Muscle layer of duodenum (tissue), 2 donors: ENCODE measurements at regions not wholly inside any gene's neighbourhood (a gene's known extent, or its start where the extent isn't known, plus 50 kb on each side); places are given as distances from the start of the nearest gene placed in this dataset.
"Not testable (repeated sequence)": the region's sequence is repeated elsewhere in the genome, so short reads cannot be mapped to it uniquely, and the experiment has no call there.

Experiments used
- H3K27ac ChIP-seq: one replicate; pipeline ENCODE4 v1.7.0; 2013; ENCODE audit warnings: mild to moderate bottlenecking, low read length
- H3K27me3 ChIP-seq: one replicate; pipeline ENCODE4 v1.7.0; 2013; ENCODE audit warnings: low read depth, mild to moderate bottlenecking, control low read depth, low read length
- H3K36me3 ChIP-seq, 2 donors: one replicate each; pipeline ENCODE4 v1.7.0; 2013; ENCODE audit warnings: low read length in 2 of 2, control low read depth in 1 of 2, mild to moderate bottlenecking in 1 of 2; ENCODE audit not compliant: insufficient read depth in 2 of 2, control insufficient read depth in 1 of 2
- H3K4me1 ChIP-seq, 2 donors: one replicate each; pipeline ENCODE4 v1.7.0; 2013; ENCODE audit warnings: low read length in 2 of 2, mild to moderate bottlenecking in 2 of 2, control low read depth in 1 of 2, moderate library complexity in 1 of 2; ENCODE audit not compliant: insufficient read depth in 2 of 2, control insufficient read depth in 1 of 2
- H3K4me3 ChIP-seq, 2 donors: one replicate each; pipeline ENCODE4 v1.7.0; 2013; ENCODE audit warnings: low read length in 2 of 2, low read depth in 1 of 2, mild to moderate bottlenecking in 1 of 2
- H3K9me3 ChIP-seq, 2 donors: one replicate each; pipeline ENCODE4 v1.7.0; 2013; ENCODE audit warnings: low read length in 2 of 2, control low read depth in 1 of 2, mild to moderate bottlenecking in 1 of 2; ENCODE audit not compliant: control insufficient read depth in 1 of 2
- donor health status: healthy.

- Histone ChIP-seq H3K4me3 (no peak overlapping the region), H3K9me3 (no peaks in the 10 kb centered on the region), H3K27ac (no peak overlapping the region), H3K27me3 (no peaks in the 10 kb centered on the region), H3K36me3 (no peaks in the 10 kb centered on the region), H3K4me1 (peaks cover 0 to 10% of the 10 kb centered on the region in 2 donors)
These were observed 176.1 kb downstream of the TM9SF2 start for GRCh38 chr13:99677116-99677951.

GRCh38 chr13:99671746-99672145 is 170.5 kb downstream of the TM9SF2 start:
- H3K4me3 ChIP-seq, result no peak overlapping the region
- no peaks in the 10 kb centered on the region for H3K9me3 ChIP-seq
- no peaks in the 10 kb centered on the region for H3K27me3 ChIP-seq
- H3K27ac ChIP-seq, result no peak overlapping the region
- peaks cover 0 to under 1% of the 10 kb centered on the region in 2 donors for H3K4me1 ChIP-seq
- H3K36me3 ChIP-seq, result no peaks in the 10 kb centered on the region

GRCh38 chr13:99669096-99669495 is 167.8 kb downstream of the TM9SF2 start:
- H3K27ac ChIP-seq, H3K27me3 ChIP-seq, H3K36me3 ChIP-seq, H3K4me3 ChIP-seq, H3K4me1 ChIP-seq, H3K9me3 ChIP-seq: not testable (repeated sequence)

- Histone ChIP-seq H3K4me1 (no peaks in the 10 kb centered on the region), H3K36me3 (no peaks in the 10 kb centered on the region), H3K4me3 (no peak overlapping the region), H3K9me3 (no peaks in the 10 kb centered on the region), H3K27me3 (no peaks in the 10 kb centered on the region), H3K27ac (no peak overlapping the region)
These were observed 165.0 kb downstream of the TM9SF2 start for GRCh38 chr13:99666146-99666805.

- Histone ChIP-seq H3K4me3 (no peak overlapping the region), H3K9me3 (no peaks in the 10 kb centered on the region), H3K4me1 (no peaks in the 10 kb centered on the region), H3K27ac (no peak overlapping the region), H3K27me3 (no peaks in the 10 kb centered on the region), H3K36me3 (no peaks in the 10 kb centered on the region)
These were observed 164.4 kb downstream of the TM9SF2 start for GRCh38 chr13:99665711-99666110.

- H3K36me3 ChIP-seq, result no peaks in the 10 kb centered on the region
- no peaks in the 10 kb centered on the region for H3K27me3 ChIP-seq
- H3K4me3 ChIP-seq, result no peak overlapping the region
- H3K9me3 ChIP-seq, result no peaks in the 10 kb centered on the region
- peaks cover 4 to 5% of the 10 kb centered on the region in 2 donors for H3K4me1 ChIP-seq
- H3K27ac ChIP-seq, result no peak overlapping the region
These were observed 162.6 kb downstream of the TM9SF2 start for GRCh38 chr13:99663908-99664307.

- Histone ChIP-seq H3K9me3 (no peaks in the 10 kb centered on the region), H3K27me3 (no peaks in the 10 kb centered on the region), H3K36me3 (no peaks in the 10 kb centered on the region), H3K27ac (no peak overlapping the region), H3K4me3 (no peak overlapping the region), H3K4me1 (peaks cover 4 to 7% of the 10 kb centered on the region in 2 donors)
These were observed 162.0 kb downstream of the TM9SF2 start for GRCh38 chr13:99663185-99663825.

GRCh38 chr13:99662678-99663077 is 161.4 kb downstream of the TM9SF2 start:
- Histone ChIP-seq H3K4me3 (no peak overlapping the region), H3K27me3 (no peaks in the 10 kb centered on the region), H3K4me1 (peaks cover 5 to 10% of the 10 kb centered on the region in 2 donors), H3K27ac (no peak overlapping the region), H3K9me3 (no peaks in the 10 kb centered on the region), H3K36me3 (no peaks in the 10 kb centered on the region)

GRCh38 chr13:99661791-99662190 is 160.5 kb downstream of the TM9SF2 start:
- H3K27ac ChIP-seq, result no peak overlapping the region
- no peak overlapping the region for H3K4me3 ChIP-seq
- H3K4me1 ChIP-seq, result peaks cover 8 to 14% of the 10 kb centered on the region in 2 donors
- no peaks in the 10 kb centered on the region for H3K9me3 ChIP-seq
- no peaks in the 10 kb centered on the region for H3K36me3 ChIP-seq
- H3K27me3 ChIP-seq, result no peaks in the 10 kb centered on the region

- Histone ChIP-seq H3K9me3 (no peaks in the 10 kb centered on the region), H3K27me3 (no peaks in the 10 kb centered on the region), H3K4me3 (no peak overlapping the region), H3K36me3 (no peaks in the 10 kb centered on the region), H3K4me1 (peaks cover 13 to 14% of the 10 kb centered on the region in 2 donors), H3K27ac (no peak overlapping the region)
These were observed 158.7 kb downstream of the TM9SF2 start for GRCh38 chr13:99659866-99660554.

GRCh38 chr13:99659226-99659625 is 158.0 kb downstream of the TM9SF2 start:
- H3K4me1 ChIP-seq, result peaks cover 13 to 14% of the 10 kb centered on the region in 2 donors

More at GRCh38 chr13:99659226-99659625, 158.0 kb downstream of the TM9SF2 start:
- Histone ChIP-seq H3K36me3 (no peaks in the 10 kb centered on the region), H3K27ac (no peak overlapping the region), H3K9me3 (no peaks in the 10 kb centered on the region), H3K27me3 (no peaks in the 10 kb centered on the region), H3K4me3 (no peak overlapping the region)
